DND-41 (cell line): ENCODE measurements at regions not wholly inside any gene's neighbourhood (a gene's known extent, or its start where the extent isn't known, plus 50 kb on each side); places are given as distances from the start of the nearest gene placed in this dataset.

Experiments used
- ATAC-seq: fragments of 200-7000 bp; cut with Tn5 transposase; 3 replicates; pipeline ENCODE4 v1.9.1; 2021; ENCODE audit warnings: low read depth; ENCODE audit not compliant: insufficient read depth
- DNase-seq: peaks from one replicate; pipeline ENCODE4 v3.0.0-alpha.2; 2020
- H2AFZ ChIP-seq: 2 replicates; pipeline ENCODE4 v1.6.0; 2012; ENCODE audit warnings: low read depth, low read length
- H3K27ac ChIP-seq: 2 replicates; pipeline ENCODE4 v1.5.1; 2012; ENCODE audit warnings: low read length, inconsistent platforms
- H3K27me3 ChIP-seq: fragments of 200-600 bp; sonication (generic); 2 replicates; pipeline ENCODE4 v1.6.0; 2012; ENCODE audit warnings: low read length, mild to moderate bottlenecking, inconsistent platforms; ENCODE audit not compliant: insufficient read depth, poor library complexity
- H3K36me3 ChIP-seq: 2 replicates; pipeline ENCODE4 v1.5.1; 2012; ENCODE audit warnings: low read length, inconsistent platforms; ENCODE audit not compliant: insufficient read depth
- H3K4me1 ChIP-seq: 2 replicates; pipeline ENCODE4 v1.5.1; 2012; ENCODE audit warnings: mild to moderate bottlenecking, low read length; ENCODE audit not compliant: insufficient read depth
- H3K4me2 ChIP-seq: 2 replicates; pipeline ENCODE4 v1.6.0; 2012; ENCODE audit warnings: mild to moderate bottlenecking, moderate library complexity, low read length, inconsistent platforms; ENCODE audit not compliant: insufficient read depth
- H3K4me3 ChIP-seq, 2 experiments: fragments of 200-600 bp in 1 of 2; shearing (Covaris generic) in 1 of 2; 2 replicates each; pipeline ENCODE4 v1.5.1; 2012 to 2016; ENCODE audit warnings: inconsistent platforms in 2 of 2, low read length in 2 of 2, mild to moderate bottlenecking in 2 of 2, low read depth in 1 of 2, moderate library complexity in 1 of 2
- H3K79me2 ChIP-seq: 2 replicates; pipeline ENCODE4 v1.6.0; 2012; ENCODE audit warnings: low read length, inconsistent platforms; ENCODE audit not compliant: insufficient read depth
- H3K9ac ChIP-seq: 2 replicates; pipeline ENCODE4 v1.6.0; 2012; ENCODE audit warnings: low read depth, mild to moderate bottlenecking, inconsistent platforms, low read length, moderate library complexity
- H3K9me3 ChIP-seq: 2 replicates; pipeline ENCODE4 v1.5.1; 2012; ENCODE audit warnings: low read length, moderate library complexity, mild to moderate bottlenecking, inconsistent platforms; ENCODE audit not compliant: insufficient read depth, severe bottlenecking
- H4K20me1 ChIP-seq: 2 replicates; pipeline ENCODE4 v1.6.0; 2012; ENCODE audit warnings: low read length; ENCODE audit not compliant: insufficient read depth
- EZH2 ChIP-seq: IDR thresholded peaks from 3 replicates; pipeline ENCODE4 v1.6.1; 2012; ENCODE audit warnings: borderline replicate concordance, low read depth, mild to moderate bottlenecking, moderate library complexity, low read length, inconsistent platforms; ENCODE audit not compliant: severe bottlenecking
- TF ChIP-seq, protein P1 (sequence below): IDR thresholded peaks from 2 replicates; pipeline ENCODE4 v1.5.1; 2012; ENCODE audit warnings: borderline replicate concordance, low read length, moderate library complexity, mild to moderate bottlenecking; ENCODE audit not compliant: poor library complexity, severe bottlenecking; ENCODE audit errors: extremely low read depth

DNA sequence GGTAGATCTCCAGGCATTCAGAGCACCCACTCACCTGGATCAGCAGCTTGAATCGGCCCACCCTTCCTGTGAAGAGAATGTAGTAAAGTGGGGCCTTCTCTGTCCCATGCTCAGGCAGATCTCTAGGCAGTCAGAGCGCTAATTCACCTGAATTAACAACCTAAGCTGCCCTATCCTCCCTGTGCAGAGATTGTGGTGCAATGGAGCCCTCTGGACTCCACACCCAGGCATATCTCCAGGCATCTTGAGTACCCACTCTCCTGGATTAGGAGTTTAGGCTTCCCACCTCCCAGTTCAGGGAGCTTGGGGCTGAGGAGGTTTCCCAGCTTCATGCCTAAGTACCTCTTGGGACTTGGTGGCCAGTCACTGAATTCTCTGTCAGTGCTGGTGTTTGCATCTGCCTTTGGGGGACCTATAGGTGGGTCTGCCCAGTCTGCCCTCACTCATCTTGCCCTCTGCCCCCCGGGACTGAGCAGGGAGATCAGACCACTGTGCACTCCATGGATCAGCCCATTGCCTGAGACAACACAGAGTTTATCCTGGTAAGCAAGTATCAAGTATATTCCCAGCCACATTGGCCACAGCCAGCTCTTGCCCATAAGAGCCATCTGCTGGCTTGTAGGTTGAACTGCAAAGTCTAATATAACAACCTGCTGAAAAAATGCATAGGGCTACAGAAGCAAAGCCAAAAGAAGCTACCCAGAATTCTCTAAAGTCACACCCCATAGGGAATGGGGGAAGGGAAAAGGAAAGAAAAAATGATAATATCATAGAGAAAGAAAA lies 372.9 kb downstream of the KLHL13 start:
- Histone ChIP-seq H3K4me1 (no peaks in the 10 kb centered on the region), H2AFZ (no peak overlapping the region), H3K27me3 (no peaks in the 10 kb centered on the region), H3K36me3 (no peaks in the 10 kb centered on the region), H3K9ac (no peak overlapping the region), H4K20me1 (no peaks in the 10 kb centered on the region), H3K79me2 (no peaks in the 10 kb centered on the region), H3K27ac (no peak overlapping the region), H3K9me3 (no peaks in the 10 kb centered on the region), H3K4me3 (no peak overlapping the region), H3K4me2 (no peak overlapping the region)
- ATAC-seq (no peak), DNase-seq (no peak)
- TF ChIP-seq, protein P1, sequence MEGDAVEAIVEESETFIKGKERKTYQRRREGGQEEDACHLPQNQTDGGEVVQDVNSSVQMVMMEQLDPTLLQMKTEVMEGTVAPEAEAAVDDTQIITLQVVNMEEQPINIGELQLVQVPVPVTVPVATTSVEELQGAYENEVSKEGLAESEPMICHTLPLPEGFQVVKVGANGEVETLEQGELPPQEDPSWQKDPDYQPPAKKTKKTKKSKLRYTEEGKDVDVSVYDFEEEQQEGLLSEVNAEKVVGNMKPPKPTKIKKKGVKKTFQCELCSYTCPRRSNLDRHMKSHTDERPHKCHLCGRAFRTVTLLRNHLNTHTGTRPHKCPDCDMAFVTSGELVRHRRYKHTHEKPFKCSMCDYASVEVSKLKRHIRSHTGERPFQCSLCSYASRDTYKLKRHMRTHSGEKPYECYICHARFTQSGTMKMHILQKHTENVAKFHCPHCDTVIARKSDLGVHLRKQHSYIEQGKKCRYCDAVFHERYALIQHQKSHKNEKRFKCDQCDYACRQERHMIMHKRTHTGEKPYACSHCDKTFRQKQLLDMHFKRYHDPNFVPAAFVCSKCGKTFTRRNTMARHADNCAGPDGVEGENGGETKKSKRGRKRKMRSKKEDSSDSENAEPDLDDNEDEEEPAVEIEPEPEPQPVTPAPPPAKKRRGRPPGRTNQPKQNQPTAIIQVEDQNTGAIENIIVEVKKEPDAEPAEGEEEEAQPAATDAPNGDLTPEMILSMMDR, result peak; percentile 35
- no peak for TF ChIP-seq EZH2

DNA sequence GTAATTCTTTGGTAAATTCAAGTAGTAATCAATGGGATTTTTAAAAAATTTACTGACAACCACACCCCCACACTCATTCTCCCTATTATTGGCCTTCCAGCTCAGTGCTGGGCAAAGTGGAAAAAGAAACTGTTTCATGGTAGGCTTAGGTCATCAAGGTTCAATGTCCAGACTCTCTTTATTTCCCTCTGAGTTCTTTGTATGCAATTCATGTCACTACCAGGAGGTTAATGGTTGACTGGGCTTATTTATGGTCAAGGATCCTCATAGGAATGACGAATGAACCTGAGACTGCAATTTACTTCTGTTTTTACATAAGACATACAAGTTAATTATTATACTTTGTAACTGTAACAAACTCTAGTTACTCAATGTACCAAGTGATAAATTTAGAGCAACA lies 403.2 kb downstream of the KLHL13 start:
- no peak for DNase-seq
- Histone ChIP-seq H3K4me1 (no peaks in the 10 kb centered on the region), H3K9ac (no peak overlapping the region), H3K27me3 (no peaks in the 10 kb centered on the region), H3K9me3 (no peaks in the 10 kb centered on the region), H2AFZ (no peak overlapping the region), H3K4me3 (no peak overlapping the region), H3K36me3 (no peaks in the 10 kb centered on the region), H3K4me2 (no peak overlapping the region), H3K27ac (no peak overlapping the region), H3K79me2 (no peaks in the 10 kb centered on the region), H4K20me1 (no peaks in the 10 kb centered on the region)
- no peak for ATAC-seq
- TF ChIP-seq, protein P1, result no peak
- no peak for TF ChIP-seq EZH2

- no peaks in the 10 kb centered on the region for H3K36me3 ChIP-seq
- no peaks in the 10 kb centered on the region for H3K79me2 ChIP-seq
- no peaks in the 10 kb centered on the region for H3K27me3 ChIP-seq
- H3K27ac ChIP-seq, result no peak overlapping the region
- no peaks in the 10 kb centered on the region for H4K20me1 ChIP-seq
- no peak overlapping the region for H3K4me2 ChIP-seq
- TF ChIP-seq EZH2, result no peak
- TF ChIP-seq, protein P1, result no peak
- no peak overlapping the region for H3K4me3 ChIP-seq
- H3K9me3 ChIP-seq, result no peaks in the 10 kb centered on the region
- ATAC-seq, result no peak
- no peak for DNase-seq
- H3K4me1 ChIP-seq, result no peaks in the 10 kb centered on the region
- H3K9ac ChIP-seq, result no peak overlapping the region
- H2AFZ ChIP-seq, result no peak overlapping the region
Observed at GRCh38 chrX:117711782-117712181, 404.8 kb downstream of the KLHL13 start.
